ENCODE measurements at regions not wholly inside any gene's neighbourhood (a gene's known extent, or its start where the extent isn't known, plus 50 kb on each side); places are given as distances from the start of the nearest gene placed in this dataset.

DNA sequence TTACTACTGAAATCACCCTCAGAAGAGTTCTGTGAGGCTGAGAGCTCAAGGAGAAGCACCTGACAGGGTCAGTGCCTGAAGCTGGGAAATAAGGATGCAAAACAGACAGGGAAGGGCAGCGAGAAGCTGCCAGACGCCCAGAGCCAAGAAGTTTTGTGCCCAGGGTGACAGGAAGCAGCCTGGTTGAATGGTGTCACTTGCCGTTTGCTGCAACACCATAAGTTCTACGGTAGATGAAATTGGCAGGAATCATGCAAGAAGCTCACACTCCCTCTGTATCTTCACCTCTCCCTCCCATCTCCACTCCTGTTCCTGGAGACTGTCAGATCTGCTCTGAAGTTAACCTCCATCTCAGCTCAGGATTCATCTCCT is 117.0 kb upstream of the SLC14A2 start:
- TF ChIP-seq, protein P1, sequence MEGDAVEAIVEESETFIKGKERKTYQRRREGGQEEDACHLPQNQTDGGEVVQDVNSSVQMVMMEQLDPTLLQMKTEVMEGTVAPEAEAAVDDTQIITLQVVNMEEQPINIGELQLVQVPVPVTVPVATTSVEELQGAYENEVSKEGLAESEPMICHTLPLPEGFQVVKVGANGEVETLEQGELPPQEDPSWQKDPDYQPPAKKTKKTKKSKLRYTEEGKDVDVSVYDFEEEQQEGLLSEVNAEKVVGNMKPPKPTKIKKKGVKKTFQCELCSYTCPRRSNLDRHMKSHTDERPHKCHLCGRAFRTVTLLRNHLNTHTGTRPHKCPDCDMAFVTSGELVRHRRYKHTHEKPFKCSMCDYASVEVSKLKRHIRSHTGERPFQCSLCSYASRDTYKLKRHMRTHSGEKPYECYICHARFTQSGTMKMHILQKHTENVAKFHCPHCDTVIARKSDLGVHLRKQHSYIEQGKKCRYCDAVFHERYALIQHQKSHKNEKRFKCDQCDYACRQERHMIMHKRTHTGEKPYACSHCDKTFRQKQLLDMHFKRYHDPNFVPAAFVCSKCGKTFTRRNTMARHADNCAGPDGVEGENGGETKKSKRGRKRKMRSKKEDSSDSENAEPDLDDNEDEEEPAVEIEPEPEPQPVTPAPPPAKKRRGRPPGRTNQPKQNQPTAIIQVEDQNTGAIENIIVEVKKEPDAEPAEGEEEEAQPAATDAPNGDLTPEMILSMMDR (IDR thresholded peaks at IDR 0.05): no peak
- TF ChIP-seq POLR2AphosphoS5 (IDR thresholded peaks at IDR 0.05): no peak
- TF ChIP-seq POLR2A (IDR thresholded peaks at IDR 0.05): no peak
- DNase-seq (ENCODE audit: low spot score in 2 of 2): no peak
- H3K36me3 ChIP-seq: no peaks in the 10 kb centered on the region
- H3K27ac ChIP-seq: no peak overlapping the region
- H3K4me1 ChIP-seq: no peaks in the 10 kb centered on the region
- intact Hi-C loops (cut with DNase I; ENCODE audit: low total_unique reads): no loop called here
- no peak overlapping the region for H3K4me3 ChIP-seq
- no peaks in the 10 kb centered on the region for H3K27me3 ChIP-seq
- no peaks in the 10 kb centered on the region for H3K9me3 ChIP-seq

DNA sequence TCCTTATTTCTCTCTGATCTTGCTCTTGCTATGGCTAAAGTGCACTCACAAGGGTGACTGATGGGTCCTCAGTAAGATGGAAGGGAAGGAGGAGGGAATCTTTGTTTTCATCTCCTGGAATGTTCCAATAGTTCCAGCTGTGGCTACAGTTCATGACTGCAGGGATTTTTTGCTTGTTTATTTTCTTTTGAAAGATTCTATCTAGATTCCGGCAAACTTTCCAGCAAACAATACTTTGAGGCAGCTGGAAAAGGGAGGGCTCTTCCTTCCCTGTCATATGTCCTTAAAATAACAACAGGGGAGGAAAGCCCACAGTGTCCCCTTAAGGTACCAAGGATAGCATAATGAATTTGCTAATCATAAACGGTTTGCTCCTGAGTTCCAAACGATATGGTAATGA is 111.3 kb upstream of the SLC14A2 start:
- no peaks in the 10 kb centered on the region for H3K36me3 ChIP-seq
- no peaks in the 10 kb centered on the region for H3K4me1 ChIP-seq
- H3K27ac ChIP-seq: peak overlapping the region; percentile 35 to 71
- intact Hi-C loops (cut with DNase I; ENCODE audit: low total_unique reads): no loop called here
- TF ChIP-seq POLR2AphosphoS5 (IDR thresholded peaks at IDR 0.05): peak in 1 of 3 donors; percentile 48
- TF ChIP-seq, protein P1 (IDR thresholded peaks at IDR 0.05): no peak
- H3K9me3 ChIP-seq: no peaks in the 10 kb centered on the region
- no peaks in the 10 kb centered on the region for H3K27me3 ChIP-seq
- no peak overlapping the region for H3K4me3 ChIP-seq
- no peak for DNase-seq (ENCODE audit: low spot score in 2 of 2)

DNA sequence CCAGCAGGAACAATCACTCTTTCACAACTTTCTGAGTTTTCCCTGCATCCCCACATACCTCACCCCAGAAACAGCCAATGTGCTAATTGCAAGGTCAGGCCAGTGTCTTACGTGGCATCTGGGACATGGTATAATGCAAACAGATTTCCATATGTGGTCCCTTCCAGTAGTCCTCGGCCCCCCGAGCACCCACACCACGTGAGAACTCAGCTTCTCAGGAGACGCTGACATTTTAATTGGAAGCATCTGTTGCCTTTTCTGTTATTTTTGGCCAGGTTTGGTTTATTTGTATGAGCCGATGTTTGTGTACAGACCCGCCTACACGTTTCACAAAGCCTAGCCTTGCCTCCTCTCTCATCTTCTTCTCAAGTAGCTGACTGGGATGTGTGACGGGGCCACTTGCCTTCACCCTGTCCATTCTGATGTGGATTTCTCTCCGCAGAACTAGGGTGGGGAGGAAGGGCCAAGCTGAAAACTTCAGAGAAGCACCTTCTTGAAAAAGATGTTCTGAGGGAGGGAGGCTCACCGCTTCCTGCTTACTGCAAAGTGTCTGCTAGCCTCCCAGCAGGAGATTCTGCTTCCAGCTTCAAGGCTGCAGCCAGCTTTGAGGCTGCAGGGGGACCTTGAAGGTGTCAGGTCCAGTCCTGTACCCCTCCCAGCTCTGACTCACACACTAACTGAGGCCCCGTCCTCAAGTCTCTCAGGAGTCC is 109.6 kb upstream of the SLC14A2 start:
- TF ChIP-seq, protein P1 (IDR thresholded peaks at IDR 0.05): no peak
- TF ChIP-seq POLR2AphosphoS5 (IDR thresholded peaks at IDR 0.05) (no peak), POLR2A (IDR thresholded peaks at IDR 0.05) (no peak)
- Histone ChIP-seq H3K9me3 (no peaks in the 10 kb centered on the region), H3K4me3 (no peak overlapping the region), H3K27ac (peak overlapping the region; percentile 45 to 73), H3K4me1 (no peaks in the 10 kb centered on the region), H3K36me3 (no peaks in the 10 kb centered on the region), H3K27me3 (no peaks in the 10 kb centered on the region)
- intact Hi-C loops (cut with DNase I; ENCODE audit: low total_unique reads): no loop called here
- DNase-seq (ENCODE audit: low spot score in 2 of 2): no peak

DNA sequence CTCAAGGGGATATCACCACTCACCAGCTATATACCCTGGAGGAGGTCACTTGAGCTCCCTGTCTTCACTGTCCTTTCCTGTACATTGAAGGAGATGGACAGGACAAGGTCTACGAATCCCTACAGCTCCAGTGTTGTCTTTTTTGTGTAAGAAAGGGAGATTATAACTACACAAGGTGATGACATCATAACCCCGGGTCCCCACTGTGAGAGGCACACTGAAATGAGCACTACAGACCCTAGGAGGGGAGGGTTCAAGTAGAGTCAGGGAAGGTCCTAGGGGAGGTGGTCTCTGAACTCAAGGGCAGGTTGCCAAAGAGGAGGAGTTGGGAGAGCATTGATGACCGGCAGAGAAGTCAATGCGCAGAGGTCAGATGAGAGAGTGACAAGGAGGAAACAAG is 108.3 kb upstream of the SLC14A2 start:
- H3K27me3 ChIP-seq: no peaks in the 10 kb centered on the region
- H3K27ac ChIP-seq: peak overlapping the region in 1 of 2 donors; percentile 7
- intact Hi-C loops (cut with DNase I; ENCODE audit: low total_unique reads): no loop called here
- no peak overlapping the region for H3K4me3 ChIP-seq
- no peaks in the 10 kb centered on the region for H3K9me3 ChIP-seq
- no peaks in the 10 kb centered on the region for H3K4me1 ChIP-seq
- DNase-seq (ENCODE audit: low spot score in 2 of 2): no peak
- no peaks in the 10 kb centered on the region for H3K36me3 ChIP-seq
- TF ChIP-seq POLR2A (IDR thresholded peaks at IDR 0.05) (no peak), POLR2AphosphoS5 (IDR thresholded peaks at IDR 0.05) (no peak)
- TF ChIP-seq, protein P1 (IDR thresholded peaks at IDR 0.05): no peak

DNA sequence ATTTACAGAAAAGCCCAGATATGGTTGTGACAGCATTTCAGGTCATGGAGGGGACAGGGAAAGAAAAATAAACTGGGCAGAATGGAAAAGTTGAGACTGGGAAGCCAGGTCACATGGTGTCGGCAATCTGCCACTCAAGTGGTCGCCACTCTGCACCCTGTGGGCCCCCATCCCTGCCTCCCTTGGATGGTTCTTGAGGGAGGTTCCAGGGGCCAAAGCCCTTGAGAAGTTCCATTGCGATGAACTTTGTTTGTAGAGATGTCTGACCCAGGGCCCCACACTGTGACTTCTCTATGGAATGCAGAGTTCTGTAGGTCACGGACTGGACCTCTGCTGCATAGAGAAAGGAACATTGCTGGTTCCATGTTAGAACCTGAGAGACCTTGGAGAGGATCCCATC is 105.7 kb upstream of the SLC14A2 start:
- TF ChIP-seq, protein P1 (IDR thresholded peaks at IDR 0.05): no peak
- TF ChIP-seq POLR2A (IDR thresholded peaks at IDR 0.05) (no peak), POLR2AphosphoS5 (IDR thresholded peaks at IDR 0.05) (no peak)
- intact Hi-C loops (cut with DNase I; ENCODE audit: low total_unique reads): no loop called here
- no peak for DNase-seq (ENCODE audit: low spot score in 2 of 2)
- Histone ChIP-seq H3K27ac (no peak overlapping the region), H3K36me3 (no peaks in the 10 kb centered on the region), H3K4me1 (no peaks in the 10 kb centered on the region), H3K4me3 (no peak overlapping the region), H3K27me3 (no peaks in the 10 kb centered on the region), H3K9me3 (no peaks in the 10 kb centered on the region)

Measured in breast epithelium (tissue), 4 donors.